CD14-positive monocyte (primary cell): ENCODE measurements at regions not wholly inside any gene's neighbourhood (a gene's known extent, or its start where the extent isn't known, plus 50 kb on each side); places are given as distances from the start of the nearest gene placed in this dataset.
"Not testable (repeated sequence)": the region's sequence is repeated elsewhere in the genome, so short reads cannot be mapped to it uniquely, and the experiment has no call there.

ENCODE experiments used
- DNase-seq, 3 donors: peaks; one replicate each; pipeline ENCODE4 v3.0.0-alpha.2; 2011 to 2022
- H2AFZ ChIP-seq: 2 replicates; pipeline ENCODE4 v1.6.0; 2012; ENCODE audit warnings: mild to moderate bottlenecking, low read depth, low read length, inconsistent platforms; ENCODE audit not compliant: insufficient read depth, poor library complexity, severe bottlenecking
- H3K27ac ChIP-seq, 2 donors: 1 replicate in 1 of 2; 2 replicates in 1 of 2; pipeline ENCODE4 v1.5.1; 2012 to 2013; ENCODE audit warnings: low read length in 2 of 2, control low read depth in 1 of 2, inconsistent platforms in 1 of 2, low read depth in 1 of 2, mild to moderate bottlenecking in 1 of 2
- H3K27me3 ChIP-seq, 2 donors: one replicate each; pipeline versions ENCODE4 v1.6.0 to v1.6.1; 2011 to 2013; ENCODE audit warnings: low read length in 2 of 2; ENCODE audit not compliant: control insufficient read depth in 2 of 2, insufficient read depth in 2 of 2
- H3K36me3 ChIP-seq, 2 donors: replicated peaks in 1 of 2; 1 replicate in 1 of 2; 2 replicates in 1 of 2; pipeline versions ENCODE4 v1.5.1 to v1.6.1; 2012 to 2013; ENCODE audit warnings: low read length in 2 of 2, control low read depth in 1 of 2, inconsistent platforms in 1 of 2, mild to moderate bottlenecking in 1 of 2; ENCODE audit not compliant: insufficient read depth in 2 of 2, control insufficient read depth in 1 of 2
- H3K4me1 ChIP-seq, 2 donors: 1 replicate in 1 of 2; 2 replicates in 1 of 2; pipeline versions ENCODE4 v1.5.1 to v1.6.1; 2012 to 2013; ENCODE audit warnings: low read length in 2 of 2, control low read depth in 1 of 2, inconsistent platforms in 1 of 2, mild to moderate bottlenecking in 1 of 2, moderate library complexity in 1 of 2; ENCODE audit not compliant: insufficient read depth in 2 of 2, control insufficient read depth in 1 of 2
- H3K4me2 ChIP-seq: replicated peaks from 2 replicates; pipeline ENCODE3; 2012; ENCODE audit warnings: low read length, moderate library complexity, mild to moderate bottlenecking; ENCODE audit not compliant: poor library complexity, severe bottlenecking; ENCODE audit errors: extremely low read depth
- H3K4me3 ChIP-seq, 3 experiments: fragments of 200-600 bp in 1 of 3; sonication (generic) in 1 of 3; replicated peaks in 1 of 3; 1 replicate in 2 of 3; 2 replicates in 1 of 3; pipeline ENCODE4 v1.5.1; 2011 to 2013; ENCODE audit warnings: low read length in 3 of 3, mild to moderate bottlenecking in 3 of 3, control low read depth in 2 of 3, low read depth in 2 of 3, inconsistent platforms in 1 of 3, moderate library complexity in 1 of 3
- H3K79me2 ChIP-seq: 2 replicates; pipeline ENCODE4 v1.6.0; 2012; ENCODE audit warnings: mild to moderate bottlenecking, control low read depth, inconsistent platforms, low read length, moderate library complexity; ENCODE audit not compliant: insufficient read depth
- H3K9ac ChIP-seq: 2 replicates; pipeline ENCODE4 v1.6.0; 2017; ENCODE audit warnings: low read length, mild to moderate bottlenecking; ENCODE audit not compliant: insufficient read depth, poor library complexity, severe bottlenecking
- H3K9me3 ChIP-seq, 2 donors: replicated peaks in 1 of 2; 1 replicate in 1 of 2; 2 replicates in 1 of 2; pipeline versions ENCODE4 v1.5.1 to v1.6.1; 2012 to 2013; ENCODE audit warnings: low read length in 2 of 2, control low read depth in 1 of 2; ENCODE audit not compliant: control insufficient read depth in 1 of 2, insufficient read depth in 1 of 2
- H4K20me1 ChIP-seq: 2 replicates; pipeline ENCODE4 v1.6.0; 2012; ENCODE audit warnings: mild to moderate bottlenecking, low read length, control low read depth, moderate library complexity; ENCODE audit not compliant: insufficient read depth
- H3K27ac Mint-ChIP-seq, 7 donors: one replicate each; pipeline ENCODE4 v1.8.0; 2020; ENCODE audit warnings: mild to moderate bottlenecking in 7 of 7, mixed read lengths in 7 of 7, moderate library complexity in 6 of 7, inconsistent platforms in 2 of 7
- H3K27me3 Mint-ChIP-seq, 3 donors: one replicate each; pipeline ENCODE4 v1.8.0; 2021 to 2022; ENCODE audit warnings: low read depth in 3 of 3, mild to moderate bottlenecking in 3 of 3, mixed read lengths in 3 of 3, moderate library complexity in 3 of 3, inconsistent platforms in 1 of 3
- H3K36me3 Mint-ChIP-seq, 2 donors: one replicate each; pipeline ENCODE4 v1.8.0; 2020; ENCODE audit warnings: mixed read lengths in 2 of 2, inconsistent platforms in 1 of 2, mild to moderate bottlenecking in 1 of 2
- H3K4me1 Mint-ChIP-seq: one replicate; pipeline ENCODE4 v1.8.0; 2020; ENCODE audit warnings: mild to moderate bottlenecking, mixed read lengths
- H3K4me3 Mint-ChIP-seq, 2 donors: one replicate each; pipeline ENCODE4 v1.8.0; 2020; ENCODE audit warnings: mild to moderate bottlenecking in 2 of 2, mixed read lengths in 2 of 2, moderate library complexity in 1 of 2
- H3K9me3 Mint-ChIP-seq, 7 donors: one replicate each; pipeline ENCODE4 v1.8.0; 2020 to 2022; ENCODE audit warnings: mixed read lengths in 7 of 7, mild to moderate bottlenecking in 6 of 7, moderate library complexity in 6 of 7, inconsistent platforms in 2 of 7
- CTCF ChIP-seq: fragments of 200-600 bp; IDR thresholded peaks from one replicate; pipeline ENCODE4 v1.8.0; 2022; ENCODE audit warnings: antibody characterized with exemption, mild to moderate bottlenecking
- WGBS: methylation state at CpG from one replicate; pipeline ENCODE4 v1.1.5; 2013; ENCODE audit warnings: missing lambda C conversion rate; ENCODE audit not compliant: insufficient coverage; 5-methylcytosine and 5-hydroxymethylcytosine counted together
- intact Hi-C, 2 donors: fragments of 100-400 bp; cut with micrococcal nuclease; formaldehyde crosslinking; loops; one replicate each; pipeline versions ENCODE4 v1.15.0 to v1.15.1; 2023

GRCh38 chr3:26281284-26281985 lies 341.1 kb upstream of the LRRC3B start:
- Histone ChIP-seq H4K20me1 (no peaks in the 10 kb centered on the region), H3K4me1 (no peaks in the 10 kb centered on the region)

GRCh38 chr3:26284503-26284902 lies 338.1 kb upstream of the LRRC3B start:
- H3K9ac ChIP-seq, H3K4me1 Mint-ChIP-seq, H3K4me3 Mint-ChIP-seq, DNase-seq, H3K4me2 ChIP-seq, H3K36me3 Mint-ChIP-seq, H2AFZ ChIP-seq, intact Hi-C loops, H3K27ac Mint-ChIP-seq, H4K20me1 ChIP-seq, H3K27me3 Mint-ChIP-seq, H3K27me3 ChIP-seq, H3K27ac ChIP-seq, H3K4me1 ChIP-seq, H3K36me3 ChIP-seq, H3K79me2 ChIP-seq, H3K4me3 ChIP-seq: not testable (repeated sequence)
- peaks cover 12 to 36% (median 27%) of the 10 kb centered on the region in 7 donors for H3K9me3 Mint-ChIP-seq
- 100% methylated on average over 1 of the region's 4 CpGs for WGBS
- H3K9me3 ChIP-seq = peaks cover 40 to 67% of the 10 kb centered on the region in 2 donors

More at GRCh38 chr3:26281284-26281985, 341.1 kb upstream of the LRRC3B start:
- Histone ChIP-seq H3K79me2 (no peaks in the 10 kb centered on the region), H2AFZ (no peak overlapping the region), H3K9me3 (peaks cover 41 to 60% of the 10 kb centered on the region in 2 donors), H3K4me2 (no peak overlapping the region), H3K4me3 (no peak overlapping the region), H3K36me3 (no peaks in the 10 kb centered on the region), H3K27me3 (no peaks in the 10 kb centered on the region), H3K9ac (no peak overlapping the region), H3K27ac (no peak overlapping the region)
- no peak for TF ChIP-seq CTCF
- H3K4me1 Mint-ChIP-seq = no peaks in the 10 kb centered on the region
- H3K9me3 Mint-ChIP-seq = peaks cover 11 to 39% (median 20%) of the 10 kb centered on the region in 7 donors
- no peak overlapping the region for H3K4me3 Mint-ChIP-seq
- WGBS = 87% methylated on average over 3 of the region's 3 CpGs
- intact Hi-C loops = no loop called here
- no peak for DNase-seq
- H3K27ac Mint-ChIP-seq = no peak overlapping the region
- H3K27me3 Mint-ChIP-seq = no peaks in the 10 kb centered on the region
- H3K36me3 Mint-ChIP-seq = no peaks in the 10 kb centered on the region
